Stimulated activated CD4-positive, alpha-beta T cell treated with anti-CD3 and anti-CD28 coated beads, TNF-alpha, amount 100 ng/mL, for 4 hours (primary cell): ENCODE measurements at regions not wholly inside any gene's neighbourhood (a gene's known extent, or its start where the extent isn't known, plus 50 kb on each side); places are given as distances from the start of the nearest gene placed in this dataset.
"Not testable (repeated sequence)": the region's sequence is repeated elsewhere in the genome, so short reads cannot be mapped to it uniquely, and the experiment has no call there.

Source experiments
- DNase-seq, 3 experiments: peaks; one replicate each; pipeline ENCODE4 v3.0.0-alpha.2; 2020; ENCODE audit warnings: low read depth in 3 of 3

DNA sequence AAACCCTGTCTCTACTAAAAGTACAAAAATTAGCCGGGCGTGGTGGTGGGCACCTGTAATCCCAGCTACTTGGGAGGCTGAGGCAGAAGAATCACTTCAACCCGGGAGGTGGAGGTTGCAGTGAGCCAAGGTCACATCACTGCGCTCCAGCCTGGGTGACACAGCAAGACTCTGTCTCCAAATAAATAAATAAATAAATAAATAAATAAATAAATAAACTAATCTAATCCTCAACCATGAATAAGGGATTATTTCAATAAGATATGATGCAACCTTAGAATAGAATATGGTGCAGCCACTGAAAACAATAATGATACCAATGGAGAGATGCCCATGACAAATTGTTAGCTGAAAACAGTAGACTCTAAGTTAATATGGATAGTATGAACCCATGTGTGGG lies 270.0 kb downstream of the MEX3B start:
- not testable (repeated sequence) for DNase-seq

- DNase-seq: no peak
Observed at GRCh38 chr15:81774309-81774708, 271.5 kb downstream of the MEX3B start.

- DNase-seq: no peak
Observed at GRCh38 chr15:81768773-81769172, 277.0 kb downstream of the MEX3B start.

- no peak for DNase-seq
Observed at GRCh38 chr15:81766829-81767475, 278.9 kb downstream of the MEX3B start.

DNA sequence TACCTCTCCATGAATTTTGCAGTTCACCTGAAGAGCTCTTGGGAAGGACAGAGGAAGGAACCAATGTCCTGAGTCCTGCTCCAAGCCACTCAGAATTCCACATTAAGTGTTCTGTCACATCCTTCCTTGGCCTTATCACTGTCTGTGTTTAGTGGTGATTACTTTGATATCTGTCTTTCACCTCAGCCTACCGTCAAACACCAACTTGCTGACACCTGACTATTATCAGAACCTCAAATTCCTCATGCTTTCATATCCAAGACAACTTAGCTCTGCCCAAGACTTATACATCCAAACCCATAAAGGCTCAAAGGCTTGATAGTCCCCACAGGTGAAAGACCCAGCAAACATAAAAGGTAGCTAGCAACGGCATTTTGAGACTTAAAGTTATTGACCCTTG lies 280.0 kb downstream of the MEX3B start:
- no peak for DNase-seq

DNA sequence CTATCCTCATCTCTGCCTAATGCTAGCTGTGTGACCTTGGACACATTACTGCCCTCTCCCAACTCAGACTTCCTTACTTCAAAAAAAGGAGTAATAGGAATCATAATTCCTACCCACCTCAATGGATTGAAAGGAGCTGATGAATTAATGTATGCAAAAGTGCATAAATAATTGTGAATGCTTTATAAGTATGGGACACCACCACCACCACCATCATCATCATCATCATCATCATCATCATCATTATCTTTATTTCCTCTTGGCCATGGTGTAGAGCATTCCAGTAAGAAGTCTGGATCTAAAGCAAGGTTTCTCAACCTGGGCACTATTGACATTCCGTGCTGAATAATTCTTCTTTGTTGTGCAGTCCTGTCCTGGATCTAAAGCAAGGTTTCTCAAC lies 282.5 kb downstream of the MEX3B start:
- DNase-seq: no peak

GRCh38 chr15:81760686-81761085 lies 285.1 kb downstream of the MEX3B start:
- no peak for DNase-seq

- no peak for DNase-seq
Observed at GRCh38 chr15:81758818-81759284, 287.0 kb downstream of the MEX3B start.

GRCh38 chr15:81755626-81756025 lies 290.2 kb downstream of the MEX3B start:
- DNase-seq: no peak

GRCh38 chr15:81754078-81754477 lies 291.7 kb downstream of the MEX3B start:
- DNase-seq: no peak

GRCh38 chr15:81752974-81753373 lies 292.8 kb downstream of the MEX3B start:
- no peak for DNase-seq

GRCh38 chr15:81752546-81752942 lies 293.3 kb downstream of the MEX3B start:
- DNase-seq: no peak

DNA sequence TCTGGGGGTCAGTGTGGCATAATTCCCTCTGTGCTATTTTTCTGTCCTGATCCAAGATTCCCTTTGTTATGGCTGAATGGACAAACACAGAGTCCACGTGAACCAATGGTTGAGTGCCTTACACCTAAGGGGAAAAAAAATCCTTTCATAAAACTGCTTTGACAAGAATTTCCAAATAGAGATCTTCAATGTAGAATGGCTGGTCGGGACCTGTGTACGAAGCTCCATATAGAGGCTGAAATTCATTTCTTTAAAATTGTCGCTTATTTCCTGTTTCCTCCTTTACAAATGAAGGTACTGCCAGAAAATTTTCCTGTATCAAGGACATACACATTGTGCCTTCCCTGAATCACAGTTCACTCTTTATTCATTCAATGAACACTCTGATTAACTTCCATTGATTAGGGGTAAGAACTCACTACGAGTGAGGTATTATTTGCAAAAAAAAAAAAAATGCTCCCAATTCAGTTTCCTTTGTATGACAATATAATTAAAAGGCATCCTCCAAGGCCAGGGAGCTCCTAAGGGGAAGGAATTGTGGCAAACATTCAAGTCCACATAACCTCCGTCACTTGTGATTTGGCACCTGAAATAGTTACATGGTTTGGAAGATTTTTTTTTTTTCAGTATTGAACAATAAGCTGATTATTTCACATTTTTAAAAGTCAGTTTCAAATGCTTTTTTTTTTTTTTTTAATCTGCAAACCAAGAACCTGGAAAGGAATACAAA lies 293.8 kb downstream of the MEX3B start:
- no peak for DNase-seq

DNA sequence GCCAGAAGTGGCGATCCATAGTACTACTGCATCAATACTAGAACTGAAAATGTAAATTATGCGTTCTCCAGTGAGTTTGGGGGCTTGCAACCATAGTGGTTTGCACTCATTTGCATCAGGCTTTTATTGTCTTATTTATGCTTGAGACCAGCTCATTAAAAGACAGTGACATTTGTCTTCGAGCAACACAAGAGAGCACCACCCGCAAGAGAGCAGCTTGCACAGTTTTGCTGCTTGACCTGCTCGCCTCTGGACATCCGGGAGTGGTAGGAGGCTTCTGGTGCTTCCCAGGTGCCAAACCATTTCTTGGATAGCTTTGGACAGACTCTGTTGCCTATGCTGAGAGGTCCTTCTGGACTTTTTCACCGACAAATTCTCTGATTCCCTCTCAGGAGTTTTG lies 294.6 kb downstream of the MEX3B start:
- no peak for DNase-seq

DNA sequence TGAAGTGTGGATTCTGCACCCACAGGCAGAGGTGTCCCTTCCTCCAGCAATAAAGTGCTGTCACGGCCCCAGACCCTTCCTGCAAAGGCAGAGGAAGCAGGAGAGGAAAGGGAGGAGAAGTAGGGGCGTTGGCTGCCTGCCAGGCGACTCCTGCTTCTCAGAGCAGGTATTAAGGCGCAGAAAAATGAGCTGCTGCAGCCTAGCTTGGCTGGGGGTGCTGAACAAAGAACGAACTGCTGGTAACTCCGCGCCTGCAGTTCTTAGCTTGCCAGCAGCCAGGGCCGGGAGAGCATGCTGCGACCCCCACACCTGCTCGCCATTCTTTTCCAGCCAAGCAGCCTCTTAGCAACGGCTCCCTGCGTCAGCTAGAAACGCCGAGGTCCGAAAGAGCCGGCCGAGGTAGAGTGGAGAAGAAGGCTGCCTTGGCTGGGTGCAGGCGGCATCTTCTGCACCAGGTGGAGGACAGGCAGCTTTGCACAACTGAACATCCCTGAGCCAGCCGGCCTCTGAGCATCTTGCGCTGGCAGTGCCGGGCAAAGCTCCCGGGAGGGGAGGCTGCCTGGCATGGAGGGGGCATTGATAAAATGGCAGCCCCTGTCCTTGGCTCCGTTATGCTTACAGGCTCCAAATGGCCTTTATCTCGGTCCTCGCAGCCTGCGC lies 296.0 kb downstream of the MEX3B start:
- DNase-seq: no peak

DNA sequence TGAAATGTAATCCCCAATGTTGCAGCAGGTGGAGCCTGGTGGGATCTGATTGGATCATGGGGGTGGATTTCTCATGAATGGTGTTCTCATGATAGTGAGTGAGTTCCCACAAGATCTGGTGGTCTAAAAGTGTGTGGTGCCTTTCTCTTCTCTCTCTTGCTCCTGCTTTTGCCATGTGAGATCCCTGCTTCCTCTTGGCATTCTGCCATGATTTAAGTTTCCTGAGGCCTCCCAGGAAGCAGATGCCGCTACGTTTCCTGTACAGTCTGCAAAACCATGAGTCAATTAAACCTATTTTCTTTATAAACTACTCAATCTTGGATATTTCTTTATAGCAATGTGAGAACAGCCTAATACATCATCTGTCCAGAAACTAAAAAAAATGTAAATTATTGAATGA lies 298.3 kb downstream of the MEX3B start:
- no peak for DNase-seq

DNA sequence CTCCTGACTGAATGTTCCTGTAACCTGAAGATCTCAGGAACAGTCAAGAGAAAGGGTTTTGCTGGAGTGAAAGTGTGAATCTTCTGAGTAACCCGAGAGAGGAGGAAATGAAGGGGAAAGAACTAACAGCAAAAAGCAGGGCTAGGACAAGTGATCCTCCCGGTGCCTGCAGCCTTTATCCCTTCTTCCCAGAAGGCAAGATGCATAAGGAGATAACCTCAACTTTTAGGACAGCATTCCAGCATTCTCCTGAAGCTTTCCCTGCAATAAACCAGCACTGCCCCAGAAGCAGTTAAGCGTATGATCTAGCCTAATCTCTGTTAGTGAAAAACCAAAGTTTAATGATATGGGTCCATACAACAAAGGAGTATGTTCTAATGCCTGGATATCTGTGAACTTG lies 298.8 kb downstream of the MEX3B start:
- DNase-seq: no peak

- DNase-seq: no peak
Observed at GRCh38 chr15:81744364-81744763, 301.5 kb downstream of the MEX3B start.

DNA sequence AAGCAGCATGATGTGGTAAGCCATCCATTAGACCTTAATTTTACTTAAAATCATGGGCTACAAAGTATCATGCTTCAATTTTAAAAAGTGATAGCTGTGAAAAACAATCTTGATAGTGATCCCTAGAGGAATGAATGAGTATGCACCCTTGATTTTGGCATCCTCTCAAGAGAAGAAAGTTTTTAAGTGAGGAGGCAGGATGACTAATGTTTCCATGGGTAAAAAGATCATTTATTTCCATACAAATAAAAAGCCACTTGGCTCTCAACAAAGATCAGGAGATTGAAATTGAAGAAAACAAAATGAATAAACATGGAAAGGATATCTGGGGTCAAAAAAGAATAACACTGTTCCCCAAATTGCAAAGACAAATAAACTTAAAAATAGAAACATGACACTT lies 305.4 kb downstream of the MEX3B start:
- DNase-seq: no peak

- DNase-seq: no peak
Observed at GRCh38 chr15:81729340-81729739, 316.5 kb downstream of the MEX3B start.

- no peak for DNase-seq
Observed at GRCh38 chr15:81728726-81729125, 317.1 kb downstream of the MEX3B start.

DNA sequence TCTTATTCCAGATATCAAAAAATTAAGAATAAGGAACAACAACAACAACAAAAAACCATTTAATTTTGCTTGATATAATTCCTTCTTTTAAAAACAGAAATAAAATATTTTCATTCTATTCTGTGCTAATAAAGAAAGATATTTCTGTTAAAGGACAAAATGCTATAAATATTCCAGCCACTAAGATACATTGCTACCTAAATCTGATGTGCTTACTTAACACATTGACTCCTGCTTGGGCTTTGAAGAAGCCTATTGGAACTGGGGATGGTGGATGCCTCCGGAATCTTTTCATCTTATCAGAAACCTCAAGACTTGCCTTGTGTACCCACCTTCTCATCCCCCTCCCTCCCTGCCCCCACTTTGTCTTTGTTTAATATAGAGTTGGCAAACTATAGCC lies 320.2 kb downstream of the MEX3B start:
- DNase-seq: no peak

GRCh38 chr15:81724536-81724935 lies 321.3 kb downstream of the MEX3B start:
- DNase-seq: no peak
